B cell (primary cell): ENCODE measurements at regions not wholly inside any gene's neighbourhood (a gene's known extent, or its start where the extent isn't known, plus 50 kb on each side); places are given as distances from the start of the nearest gene placed in this dataset.

ENCODE experiments used
- EZH2 ChIP-seq: IDR thresholded peaks from 2 replicates; pipeline ENCODE4 v1.6.1; 2012; ENCODE audit warnings: borderline replicate concordance, low read depth, mild to moderate bottlenecking, moderate library complexity, low read length; ENCODE audit not compliant: insufficient read depth, poor library complexity, severe bottlenecking
- TF ChIP-seq, protein P1 (sequence below): fragments of 200-600 bp; IDR thresholded peaks from one replicate; pipeline ENCODE4 v1.8.0; 2022; ENCODE audit warnings: antibody characterized with exemption, mild to moderate bottlenecking

DNA sequence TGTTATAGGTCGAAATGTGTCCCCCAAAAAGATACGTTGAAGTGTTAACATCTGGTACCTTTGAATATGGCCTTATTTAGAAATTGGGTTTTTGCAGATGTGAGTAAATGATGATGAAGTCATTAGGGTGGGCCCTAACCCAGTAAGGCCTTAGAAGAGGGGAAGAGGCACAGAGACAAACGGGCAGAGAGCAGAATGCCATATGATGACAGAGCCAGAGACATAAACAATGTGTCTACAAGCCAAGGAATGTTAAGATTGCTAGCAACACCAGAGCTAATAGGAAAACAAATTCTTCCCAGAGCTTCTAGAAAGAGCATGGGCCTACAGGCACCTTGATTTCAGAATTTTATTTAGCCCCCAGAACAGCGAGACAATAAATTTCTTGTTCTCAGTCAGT is 693.1 kb upstream of the NECTIN3 start:
- TF ChIP-seq, protein P1, sequence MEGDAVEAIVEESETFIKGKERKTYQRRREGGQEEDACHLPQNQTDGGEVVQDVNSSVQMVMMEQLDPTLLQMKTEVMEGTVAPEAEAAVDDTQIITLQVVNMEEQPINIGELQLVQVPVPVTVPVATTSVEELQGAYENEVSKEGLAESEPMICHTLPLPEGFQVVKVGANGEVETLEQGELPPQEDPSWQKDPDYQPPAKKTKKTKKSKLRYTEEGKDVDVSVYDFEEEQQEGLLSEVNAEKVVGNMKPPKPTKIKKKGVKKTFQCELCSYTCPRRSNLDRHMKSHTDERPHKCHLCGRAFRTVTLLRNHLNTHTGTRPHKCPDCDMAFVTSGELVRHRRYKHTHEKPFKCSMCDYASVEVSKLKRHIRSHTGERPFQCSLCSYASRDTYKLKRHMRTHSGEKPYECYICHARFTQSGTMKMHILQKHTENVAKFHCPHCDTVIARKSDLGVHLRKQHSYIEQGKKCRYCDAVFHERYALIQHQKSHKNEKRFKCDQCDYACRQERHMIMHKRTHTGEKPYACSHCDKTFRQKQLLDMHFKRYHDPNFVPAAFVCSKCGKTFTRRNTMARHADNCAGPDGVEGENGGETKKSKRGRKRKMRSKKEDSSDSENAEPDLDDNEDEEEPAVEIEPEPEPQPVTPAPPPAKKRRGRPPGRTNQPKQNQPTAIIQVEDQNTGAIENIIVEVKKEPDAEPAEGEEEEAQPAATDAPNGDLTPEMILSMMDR: no peak
- TF ChIP-seq EZH2: no peak
